PC-9 (cell line): ENCODE measurements at regions not wholly inside any gene's neighbourhood (a gene's known extent, or its start where the extent isn't known, plus 50 kb on each side); places are given as distances from the start of the nearest gene placed in this dataset.

ENCODE experiments used
- EZH2 ChIP-seq: fragments of 200-600 bp; sonication (generic); IDR thresholded peaks from 2 replicates; pipeline ENCODE4 v1.8.0; 2017; ENCODE audit warnings: antibody characterized with exemption, low read depth
- TF ChIP-seq, protein P1 (sequence below): fragments of 200-600 bp; sonication (generic); conservative IDR thresholded peaks from 2 replicates; pipeline ENCODE4 v1.6.1; 2017; ENCODE audit warnings: mixed run types, antibody characterized with exemption, mild to moderate bottlenecking, moderate library complexity

DNA sequence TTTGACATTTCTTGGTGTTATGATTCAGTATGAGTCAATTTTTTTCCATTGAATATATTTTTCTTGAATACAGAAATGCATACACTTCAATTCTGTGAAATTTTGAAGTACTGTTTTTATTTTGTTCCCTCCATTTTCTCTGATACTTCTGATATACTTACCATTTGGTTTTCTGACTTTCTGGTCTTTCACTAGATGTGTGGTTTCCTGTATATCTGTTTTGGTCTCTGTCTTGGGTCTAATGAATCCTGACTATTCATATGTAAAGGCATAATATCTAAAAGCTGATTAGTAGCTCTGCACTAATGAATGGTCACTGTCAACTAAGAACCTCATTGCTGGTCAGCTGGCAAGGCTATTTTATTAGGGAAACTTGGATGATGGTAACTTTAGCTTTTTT is 345.6 kb downstream of the GRB14 start:
- TF ChIP-seq, protein P1, sequence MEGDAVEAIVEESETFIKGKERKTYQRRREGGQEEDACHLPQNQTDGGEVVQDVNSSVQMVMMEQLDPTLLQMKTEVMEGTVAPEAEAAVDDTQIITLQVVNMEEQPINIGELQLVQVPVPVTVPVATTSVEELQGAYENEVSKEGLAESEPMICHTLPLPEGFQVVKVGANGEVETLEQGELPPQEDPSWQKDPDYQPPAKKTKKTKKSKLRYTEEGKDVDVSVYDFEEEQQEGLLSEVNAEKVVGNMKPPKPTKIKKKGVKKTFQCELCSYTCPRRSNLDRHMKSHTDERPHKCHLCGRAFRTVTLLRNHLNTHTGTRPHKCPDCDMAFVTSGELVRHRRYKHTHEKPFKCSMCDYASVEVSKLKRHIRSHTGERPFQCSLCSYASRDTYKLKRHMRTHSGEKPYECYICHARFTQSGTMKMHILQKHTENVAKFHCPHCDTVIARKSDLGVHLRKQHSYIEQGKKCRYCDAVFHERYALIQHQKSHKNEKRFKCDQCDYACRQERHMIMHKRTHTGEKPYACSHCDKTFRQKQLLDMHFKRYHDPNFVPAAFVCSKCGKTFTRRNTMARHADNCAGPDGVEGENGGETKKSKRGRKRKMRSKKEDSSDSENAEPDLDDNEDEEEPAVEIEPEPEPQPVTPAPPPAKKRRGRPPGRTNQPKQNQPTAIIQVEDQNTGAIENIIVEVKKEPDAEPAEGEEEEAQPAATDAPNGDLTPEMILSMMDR: no peak
- TF ChIP-seq EZH2: no peak
